ENCODE measurements at regions not wholly inside any gene's neighbourhood (a gene's known extent, or its start where the extent isn't known, plus 50 kb on each side); places are given as distances from the start of the nearest gene placed in this dataset.

- ATAC-seq (ENCODE audit: low read depth in 2 of 2) (no peak), DNase-seq (no peak)
- H3K27me3 ChIP-seq (ENCODE audit: control insufficient read depth, insufficient read depth, low read length): peaks cover 3% of the 10 kb centered on the region
- no peaks in the 10 kb centered on the region for H3K4me1 ChIP-seq (ENCODE audit: control insufficient read depth, insufficient read depth, low read length, poor library complexity, severe bottlenecking)
- no peaks in the 10 kb centered on the region for H3K4me1 Mint-ChIP-seq
- no peaks in the 10 kb centered on the region for H3K9me3 ChIP-seq (ENCODE audit: control insufficient read depth in 2 of 2, low read length in 2 of 2)
- no peaks in the 10 kb centered on the region for H3K36me3 Mint-ChIP-seq
- H3K27ac Mint-ChIP-seq: no peak overlapping the region
- H3K9me3 Mint-ChIP-seq: peaks cover 0 to 3% (median 0%) of the 10 kb centered on the region in 7 donors
- no peaks in the 10 kb centered on the region for H3K27me3 Mint-ChIP-seq
- no peak overlapping the region for H3K4me3 Mint-ChIP-seq
- no peaks in the 10 kb centered on the region for H3K36me3 ChIP-seq (ENCODE audit: control insufficient read depth, insufficient read depth, low read length)
- H3K4me3 ChIP-seq (ENCODE audit: low read depth, low read length): no peak overlapping the region
- no peak overlapping the region for H3K27ac ChIP-seq (ENCODE audit: insufficient read depth, low read length, poor library complexity, severe bottlenecking)
Measured at GRCh38 chr1:214958486-214958885, 124.1 kb upstream of the KCNK2 start.

GRCh38 chr1:214966346-214966745 is 116.2 kb upstream of the KCNK2 start:
- DNase-seq (no peak), ATAC-seq (ENCODE audit: low read depth in 2 of 2) (no peak)
- Histone ChIP-seq H3K27ac (ENCODE audit: insufficient read depth, low read length, poor library complexity, severe bottlenecking) (no peak overlapping the region), H3K36me3 (ENCODE audit: control insufficient read depth, insufficient read depth, low read length) (no peaks in the 10 kb centered on the region), H3K9me3 (ENCODE audit: control insufficient read depth in 2 of 2, low read length in 2 of 2) (no peaks in the 10 kb centered on the region), H3K27me3 (ENCODE audit: control insufficient read depth, insufficient read depth, low read length) (peaks cover 3% of the 10 kb centered on the region), H3K4me1 (ENCODE audit: control insufficient read depth, insufficient read depth, low read length, poor library complexity, severe bottlenecking) (no peaks in the 10 kb centered on the region), H3K4me3 (ENCODE audit: low read depth, low read length) (no peak overlapping the region)
- no peaks in the 10 kb centered on the region for H3K4me1 Mint-ChIP-seq
- H3K4me3 Mint-ChIP-seq: no peak overlapping the region
- H3K27ac Mint-ChIP-seq: no peak overlapping the region
- no peaks in the 10 kb centered on the region for H3K27me3 Mint-ChIP-seq
- H3K36me3 Mint-ChIP-seq: no peaks in the 10 kb centered on the region
- peaks cover 0 to 5% (median 0%) of the 10 kb centered on the region in 7 donors for H3K9me3 Mint-ChIP-seq

GRCh38 chr1:214967865-214968575 is 114.5 kb upstream of the KCNK2 start:
- ATAC-seq (ENCODE audit: low read depth in 2 of 2) (no peak), DNase-seq (no peak)
- no peaks in the 10 kb centered on the region for H3K4me1 ChIP-seq (ENCODE audit: control insufficient read depth, insufficient read depth, low read length, poor library complexity, severe bottlenecking)
- H3K27me3 Mint-ChIP-seq: no peaks in the 10 kb centered on the region
- no peak overlapping the region for H3K4me3 Mint-ChIP-seq
- no peaks in the 10 kb centered on the region for H3K4me1 Mint-ChIP-seq
- H3K36me3 ChIP-seq (ENCODE audit: control insufficient read depth, insufficient read depth, low read length): no peaks in the 10 kb centered on the region
- H3K36me3 Mint-ChIP-seq: no peaks in the 10 kb centered on the region
- no peak overlapping the region for H3K27ac Mint-ChIP-seq
- H3K9me3 Mint-ChIP-seq: peaks cover 0 to 5% (median 0%) of the 10 kb centered on the region in 7 donors
- no peaks in the 10 kb centered on the region for H3K9me3 ChIP-seq (ENCODE audit: control insufficient read depth in 2 of 2, low read length in 2 of 2)
- H3K27ac ChIP-seq (ENCODE audit: insufficient read depth, low read length, poor library complexity, severe bottlenecking): no peak overlapping the region
- H3K4me3 ChIP-seq (ENCODE audit: low read depth, low read length): no peak overlapping the region
- peaks cover 3% of the 10 kb centered on the region for H3K27me3 ChIP-seq (ENCODE audit: control insufficient read depth, insufficient read depth, low read length)

- DNase-seq (no peak), ATAC-seq (ENCODE audit: low read depth in 2 of 2) (no peak)
- Mint-ChIP-seq H3K27me3 (no peaks in the 10 kb centered on the region), H3K27ac (no peak overlapping the region), H3K4me1 (no peaks in the 10 kb centered on the region), H3K4me3 (no peak overlapping the region), H3K36me3 (no peaks in the 10 kb centered on the region), H3K9me3 (peaks cover 0 to 2% (median 0%) of the 10 kb centered on the region in 7 donors)
- Histone ChIP-seq H3K36me3 (ENCODE audit: control insufficient read depth, insufficient read depth, low read length) (no peaks in the 10 kb centered on the region), H3K27me3 (ENCODE audit: control insufficient read depth, insufficient read depth, low read length) (no peaks in the 10 kb centered on the region), H3K27ac (ENCODE audit: insufficient read depth, low read length, poor library complexity, severe bottlenecking) (no peak overlapping the region), H3K4me3 (ENCODE audit: low read depth, low read length) (no peak overlapping the region), H3K4me1 (ENCODE audit: control insufficient read depth, insufficient read depth, low read length, poor library complexity, severe bottlenecking) (no peaks in the 10 kb centered on the region), H3K9me3 (ENCODE audit: control insufficient read depth in 2 of 2, low read length in 2 of 2) (no peaks in the 10 kb centered on the region)
Measured at GRCh38 chr1:214970016-214970415, 112.5 kb upstream of the KCNK2 start.

- Mint-ChIP-seq H3K36me3 (no peaks in the 10 kb centered on the region), H3K4me3 (no peak overlapping the region), H3K4me1 (no peaks in the 10 kb centered on the region), H3K27ac (no peak overlapping the region), H3K9me3 (peaks cover 0 to 2% (median 0%) of the 10 kb centered on the region in 7 donors), H3K27me3 (no peaks in the 10 kb centered on the region)
- no peak for DNase-seq
- H3K27ac ChIP-seq (ENCODE audit: insufficient read depth, low read length, poor library complexity, severe bottlenecking): no peak overlapping the region
- ATAC-seq (ENCODE audit: low read depth in 2 of 2): no peak
- H3K4me3 ChIP-seq (ENCODE audit: low read depth, low read length): no peak overlapping the region
- H3K27me3 ChIP-seq (ENCODE audit: control insufficient read depth, insufficient read depth, low read length): no peaks in the 10 kb centered on the region
- H3K36me3 ChIP-seq (ENCODE audit: control insufficient read depth, insufficient read depth, low read length): no peaks in the 10 kb centered on the region
- no peaks in the 10 kb centered on the region for H3K9me3 ChIP-seq (ENCODE audit: control insufficient read depth in 2 of 2, low read length in 2 of 2)
- H3K4me1 ChIP-seq (ENCODE audit: control insufficient read depth, insufficient read depth, low read length, poor library complexity, severe bottlenecking): no peaks in the 10 kb centered on the region
Measured at GRCh38 chr1:214971071-214971470, 111.5 kb upstream of the KCNK2 start.

- Histone ChIP-seq H3K27me3 (ENCODE audit: control insufficient read depth, insufficient read depth, low read length) (no peaks in the 10 kb centered on the region), H3K27ac (ENCODE audit: insufficient read depth, low read length, poor library complexity, severe bottlenecking) (no peak overlapping the region), H3K36me3 (ENCODE audit: control insufficient read depth, insufficient read depth, low read length) (no peaks in the 10 kb centered on the region), H3K4me1 (ENCODE audit: control insufficient read depth, insufficient read depth, low read length, poor library complexity, severe bottlenecking) (no peaks in the 10 kb centered on the region), H3K4me3 (ENCODE audit: low read depth, low read length) (no peak overlapping the region), H3K9me3 (ENCODE audit: control insufficient read depth in 2 of 2, low read length in 2 of 2) (no peaks in the 10 kb centered on the region)
- no peaks in the 10 kb centered on the region for H3K36me3 Mint-ChIP-seq
- DNase-seq: no peak
- ATAC-seq (ENCODE audit: low read depth in 2 of 2): no peak
- H3K9me3 Mint-ChIP-seq: peaks cover 0 to 2% (median 0%) of the 10 kb centered on the region in 7 donors
- H3K4me1 Mint-ChIP-seq: no peaks in the 10 kb centered on the region
- no peaks in the 10 kb centered on the region for H3K27me3 Mint-ChIP-seq
- H3K4me3 Mint-ChIP-seq: no peak overlapping the region
- H3K27ac Mint-ChIP-seq: no peak overlapping the region
Measured at GRCh38 chr1:214974002-214974401, 108.5 kb upstream of the KCNK2 start.

GRCh38 chr1:214976665-214977064 is 105.9 kb upstream of the KCNK2 start:
- no peak overlapping the region for H3K27ac Mint-ChIP-seq

GRCh38 chr1:214977110-214977509 is 105.4 kb upstream of the KCNK2 start:
- Mint-ChIP-seq H3K4me1 (no peaks in the 10 kb centered on the region), H3K9me3 (peaks cover 0 to 3% (median 0%) of the 10 kb centered on the region in 7 donors), H3K36me3 (no peaks in the 10 kb centered on the region), H3K27ac (no peak overlapping the region), H3K4me3 (no peak overlapping the region), H3K27me3 (no peaks in the 10 kb centered on the region)
- no peaks in the 10 kb centered on the region for H3K4me1 ChIP-seq (ENCODE audit: control insufficient read depth, insufficient read depth, low read length, poor library complexity, severe bottlenecking)
- no peaks in the 10 kb centered on the region for H3K27me3 ChIP-seq (ENCODE audit: control insufficient read depth, insufficient read depth, low read length)
- no peak overlapping the region for H3K4me3 ChIP-seq (ENCODE audit: low read depth, low read length)
- no peaks in the 10 kb centered on the region for H3K9me3 ChIP-seq (ENCODE audit: control insufficient read depth in 2 of 2, low read length in 2 of 2)
- ATAC-seq (ENCODE audit: low read depth in 2 of 2) (no peak), DNase-seq (no peak)
- H3K27ac ChIP-seq (ENCODE audit: insufficient read depth, low read length, poor library complexity, severe bottlenecking): no peak overlapping the region
- no peaks in the 10 kb centered on the region for H3K36me3 ChIP-seq (ENCODE audit: control insufficient read depth, insufficient read depth, low read length)

More at GRCh38 chr1:214976665-214977064, 105.9 kb upstream of the KCNK2 start:
- Mint-ChIP-seq H3K27me3 (no peaks in the 10 kb centered on the region), H3K9me3 (peaks cover 0 to 3% (median 0%) of the 10 kb centered on the region in 7 donors), H3K4me3 (no peak overlapping the region), H3K4me1 (no peaks in the 10 kb centered on the region), H3K36me3 (no peaks in the 10 kb centered on the region)
- Histone ChIP-seq H3K9me3 (ENCODE audit: control insufficient read depth in 2 of 2, low read length in 2 of 2) (no peaks in the 10 kb centered on the region), H3K4me1 (ENCODE audit: control insufficient read depth, insufficient read depth, low read length, poor library complexity, severe bottlenecking) (no peaks in the 10 kb centered on the region), H3K27me3 (ENCODE audit: control insufficient read depth, insufficient read depth, low read length) (no peaks in the 10 kb centered on the region), H3K4me3 (ENCODE audit: low read depth, low read length) (no peak overlapping the region), H3K27ac (ENCODE audit: insufficient read depth, low read length, poor library complexity, severe bottlenecking) (no peak overlapping the region), H3K36me3 (ENCODE audit: control insufficient read depth, insufficient read depth, low read length) (no peaks in the 10 kb centered on the region)
- no peak for ATAC-seq (ENCODE audit: low read depth in 2 of 2)
- no peak for DNase-seq
